Stimulated activated CD4-positive, alpha-beta T cell treated with anti-CD3 and anti-CD28 coated beads, Interleukin-2, amount 100 ng/mL, for 4 hours (primary cell): ENCODE measurements at regions not wholly inside any gene's neighbourhood (a gene's known extent, or its start where the extent isn't known, plus 50 kb on each side); places are given as distances from the start of the nearest gene placed in this dataset.

Experiments used
- DNase-seq: peaks from one replicate; pipeline ENCODE4 v3.0.0-alpha.2; 2020; ENCODE audit warnings: low read depth

DNA sequence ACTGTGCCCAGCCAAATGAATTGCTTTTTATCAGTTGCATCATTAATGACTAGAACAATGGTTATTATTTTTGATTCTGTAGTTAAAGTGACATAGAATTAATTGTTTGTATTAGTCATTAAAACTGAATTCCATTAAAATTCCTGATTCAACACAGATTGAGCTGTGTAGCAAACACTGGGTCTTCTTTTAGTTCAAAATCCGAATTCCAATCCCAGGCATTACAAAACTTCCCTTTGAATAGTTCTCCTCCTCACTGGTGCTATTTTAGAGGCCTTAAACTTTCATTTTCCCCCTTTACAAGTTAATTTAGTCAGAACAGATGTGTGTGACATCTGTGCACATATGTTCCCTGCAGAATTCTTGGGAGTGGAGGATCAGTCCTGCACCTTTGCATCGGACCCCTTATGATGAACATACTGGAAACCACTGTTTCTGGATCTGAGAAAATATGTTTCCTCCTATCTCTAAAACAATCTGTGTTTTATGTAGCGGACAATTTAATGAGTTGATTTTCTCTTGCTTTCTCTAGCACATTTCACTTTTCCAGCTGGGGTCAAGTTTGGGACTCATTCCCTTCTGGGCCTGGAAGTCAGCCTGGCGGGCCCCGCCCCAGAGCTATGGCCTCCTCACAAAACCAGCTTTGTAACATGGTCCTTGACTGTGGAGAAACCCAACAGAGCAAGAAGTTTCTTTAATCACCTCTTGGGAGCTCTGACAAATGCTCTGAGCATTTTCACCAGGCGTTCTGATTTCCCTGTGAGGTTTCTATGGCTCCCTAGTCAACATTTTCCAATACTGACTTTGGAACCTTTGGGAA is 87.9 kb upstream of the MAMDC2 start:
- DNase-seq, result no peak

DNA sequence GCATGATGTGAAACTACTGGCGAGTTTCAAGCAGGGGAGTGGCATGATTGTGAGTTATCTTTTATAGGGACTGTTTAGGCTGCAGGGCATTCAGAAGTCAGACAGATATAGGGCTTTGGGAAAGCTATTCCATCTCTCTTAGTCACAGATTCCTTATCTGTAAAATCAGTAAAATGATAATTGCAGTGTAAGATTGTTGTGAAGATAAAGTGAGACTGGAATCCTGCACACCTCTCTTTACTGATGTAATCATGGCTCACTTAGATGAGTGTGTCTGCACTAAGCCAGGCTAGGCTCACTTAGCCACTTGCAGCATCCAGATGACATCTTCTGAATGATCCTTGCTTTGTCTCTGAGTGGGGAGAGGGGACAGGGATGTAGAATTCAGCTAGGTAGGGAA is 81.8 kb upstream of the MAMDC2 start:
- DNase-seq, result no peak

DNA sequence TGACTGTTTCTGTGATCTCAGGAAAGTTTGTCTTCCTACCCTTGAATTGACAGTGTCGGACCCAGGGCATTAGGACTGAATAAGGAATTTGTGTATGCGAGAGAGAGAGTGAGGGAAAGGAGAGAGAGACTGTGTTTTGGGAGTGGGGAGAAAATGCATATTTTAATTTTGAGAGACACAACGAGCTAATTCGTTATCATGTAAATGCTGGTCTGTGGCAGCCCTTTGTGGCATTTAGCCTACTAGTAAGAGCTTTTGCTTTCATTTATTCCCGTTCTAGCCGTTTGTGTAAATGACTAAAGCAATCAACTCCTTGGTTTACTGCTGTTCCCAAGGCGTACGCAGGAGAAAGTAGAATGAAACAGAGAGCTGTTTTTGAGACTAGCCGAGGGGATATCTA is 79.8 kb upstream of the MAMDC2 start:
- DNase-seq, result no peak

DNA sequence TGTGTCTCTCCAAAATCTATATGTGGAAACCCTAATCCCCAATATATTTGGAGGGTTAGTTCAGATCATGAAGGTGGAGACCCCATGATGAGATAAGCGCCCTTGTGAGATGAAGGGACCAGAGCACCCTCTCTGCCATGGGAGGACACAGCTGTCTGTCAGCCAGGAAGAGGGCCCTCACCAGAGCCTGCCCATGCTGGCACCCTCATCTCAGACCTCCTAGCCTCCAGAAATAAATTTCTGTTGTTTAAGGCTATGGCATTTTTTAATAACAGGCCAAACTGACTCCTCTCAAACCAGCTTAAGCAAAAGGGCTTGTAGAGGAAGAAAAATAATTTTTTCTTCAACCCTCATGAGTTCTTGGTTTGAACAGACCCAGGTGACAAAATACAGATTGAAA is 79.2 kb upstream of the MAMDC2 start:
- no peak for DNase-seq

DNA sequence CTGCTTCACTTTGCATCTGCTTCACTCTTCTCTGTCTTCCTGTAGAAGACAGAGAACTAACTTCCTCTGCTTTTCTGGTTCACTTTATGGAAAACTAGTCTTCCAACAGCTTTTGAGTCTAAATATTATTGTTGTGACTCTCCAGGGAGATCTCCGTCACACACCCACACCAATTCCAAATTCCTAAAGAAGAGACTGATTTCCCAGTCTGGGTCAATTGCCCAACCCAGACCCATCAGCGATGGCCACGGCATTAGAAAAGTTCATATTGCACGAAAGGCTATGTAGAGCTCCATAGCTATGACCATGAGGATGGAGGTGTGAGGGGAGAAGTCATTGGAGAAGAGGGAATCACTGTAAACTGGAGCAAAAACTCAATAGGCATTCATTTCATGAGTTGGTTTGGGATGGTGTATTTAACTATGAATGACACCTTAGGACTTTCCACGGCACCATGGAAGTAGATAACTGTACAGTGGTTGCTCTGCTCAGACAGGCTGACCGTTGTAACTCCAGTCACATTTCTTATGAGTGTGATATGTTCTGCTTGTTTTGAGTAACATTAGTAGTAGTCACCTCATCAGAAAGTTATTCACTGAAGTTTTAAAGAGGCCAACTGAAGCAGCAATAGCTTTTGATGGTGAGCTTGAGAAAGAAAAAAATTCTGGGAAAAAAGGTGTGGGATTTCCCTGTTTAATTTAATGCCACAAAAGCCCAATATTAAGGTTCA is 78.1 kb upstream of the MAMDC2 start:
- DNase-seq, result no peak

DNA sequence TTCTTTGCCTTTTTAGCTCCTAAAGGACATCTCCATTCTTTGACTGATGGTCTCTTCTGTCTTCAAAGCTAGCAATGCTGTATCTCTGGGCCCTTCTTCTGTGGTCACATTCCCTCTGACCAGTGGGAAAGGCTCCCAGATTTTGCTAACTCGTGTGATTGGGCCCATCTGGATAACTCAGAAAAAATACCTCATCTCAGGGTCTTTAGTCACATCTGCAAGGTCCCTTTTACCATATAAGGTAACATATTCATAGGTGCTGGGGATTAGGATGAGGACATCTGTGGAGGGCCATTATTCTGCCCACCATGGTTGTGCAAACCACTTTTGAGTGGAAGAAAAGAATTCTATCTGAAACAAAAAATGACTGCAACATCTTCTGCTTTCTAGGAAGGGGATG is 76.3 kb upstream of the MAMDC2 start:
- DNase-seq, result no peak

DNA sequence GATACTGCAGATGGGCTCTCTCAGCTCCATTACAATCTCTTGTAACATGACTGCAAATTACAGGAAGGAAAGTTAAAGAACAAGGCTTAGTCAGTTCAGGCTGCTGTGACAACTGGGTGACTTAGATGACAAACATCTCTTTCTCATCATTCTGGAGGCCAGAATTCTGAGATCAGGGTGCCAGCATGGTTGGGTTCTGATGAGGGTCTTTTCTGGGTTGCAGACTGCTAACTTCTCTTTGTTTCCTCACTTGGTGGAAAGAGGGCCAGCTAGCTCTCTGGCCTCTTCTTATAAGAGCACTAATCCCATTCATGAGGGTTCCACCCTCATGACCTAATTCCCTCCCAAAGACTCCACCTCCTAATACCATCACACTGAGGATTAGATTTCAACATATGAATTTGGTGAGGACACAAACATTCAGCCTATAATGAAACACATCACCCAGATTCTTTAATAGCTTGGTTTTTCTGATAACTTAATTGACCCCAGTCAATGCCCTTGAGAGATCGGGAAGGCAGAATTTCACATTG is 73.6 kb upstream of the MAMDC2 start:
- DNase-seq, result no peak

DNA sequence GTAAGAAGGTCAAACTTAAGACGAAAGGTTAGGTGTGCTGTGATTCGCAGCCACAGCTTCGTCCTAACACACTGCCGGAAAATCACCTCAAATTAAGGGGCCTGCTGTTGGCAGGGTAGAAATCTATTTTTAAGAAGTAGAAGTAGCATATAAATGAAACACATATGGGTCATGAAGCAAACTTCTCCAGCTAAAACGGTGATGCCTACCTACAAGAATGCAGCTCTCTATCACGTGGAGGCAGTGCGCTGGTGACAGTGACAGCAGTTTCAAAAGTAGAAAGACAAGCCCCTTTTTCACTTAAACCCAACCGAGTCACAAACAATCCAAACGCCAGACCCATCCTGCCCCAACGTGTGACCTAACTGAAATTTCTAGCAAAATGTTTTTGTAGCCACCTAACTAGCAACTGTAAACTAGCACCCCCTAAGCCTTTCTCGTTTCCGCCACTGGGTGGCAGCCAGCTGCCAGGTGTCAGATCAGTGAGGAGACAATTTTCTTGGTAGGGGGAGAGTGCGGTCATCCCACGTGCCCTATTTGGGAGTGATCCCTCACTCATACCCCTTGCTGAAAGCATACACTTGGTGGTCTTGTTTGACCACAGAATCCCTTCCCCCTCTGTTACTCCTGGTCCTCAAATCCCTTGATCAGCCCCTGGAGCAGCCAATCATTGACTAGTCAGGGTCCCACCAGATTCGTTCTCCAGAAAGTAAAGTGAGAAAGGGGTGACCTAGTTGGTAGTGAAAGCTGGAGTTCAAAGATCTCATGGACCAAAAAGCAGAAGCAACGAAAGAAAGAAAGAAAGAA is 71.8 kb upstream of the MAMDC2 start:
- peak; percentile 3 for DNase-seq

DNA sequence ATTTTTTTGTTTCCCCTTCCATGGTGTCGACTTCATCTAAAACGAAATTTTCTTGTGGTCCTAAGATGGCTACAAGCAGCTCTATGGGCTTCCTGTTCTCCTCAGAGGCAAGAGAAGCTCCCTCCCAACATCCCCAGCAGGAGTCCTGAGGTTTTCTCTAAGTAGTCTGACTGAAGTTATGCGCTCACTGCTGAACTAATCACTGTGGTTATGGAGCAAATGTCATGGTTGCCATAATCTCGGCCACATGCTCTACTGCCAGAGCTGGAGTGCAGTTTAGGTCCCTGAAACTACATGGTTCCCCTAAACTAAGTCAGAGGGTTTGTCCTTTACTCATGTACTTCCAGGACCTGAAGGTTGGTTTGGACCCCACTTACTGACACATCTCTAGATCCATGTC is 68.0 kb upstream of the MAMDC2 start:
- no peak for DNase-seq

DNA sequence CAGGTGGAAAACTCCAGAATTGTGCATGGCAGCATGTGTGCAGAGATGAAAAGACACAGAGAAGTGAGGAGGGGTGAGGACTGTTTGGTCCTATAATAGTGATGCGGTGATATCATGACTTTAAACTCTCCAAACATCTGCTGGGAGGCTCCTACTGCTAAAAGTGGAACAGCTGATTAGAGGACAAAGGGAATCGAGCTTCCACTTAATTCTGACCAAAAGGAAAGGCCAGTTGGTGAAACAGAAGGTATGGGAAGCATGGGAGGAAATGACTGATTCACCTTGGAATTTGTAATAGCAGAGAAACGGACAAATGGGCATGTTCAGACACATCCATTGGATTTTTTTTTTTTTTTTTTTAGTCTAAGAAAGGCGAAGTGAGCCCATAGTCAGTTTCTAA is 67.5 kb upstream of the MAMDC2 start:
- no peak for DNase-seq

DNA sequence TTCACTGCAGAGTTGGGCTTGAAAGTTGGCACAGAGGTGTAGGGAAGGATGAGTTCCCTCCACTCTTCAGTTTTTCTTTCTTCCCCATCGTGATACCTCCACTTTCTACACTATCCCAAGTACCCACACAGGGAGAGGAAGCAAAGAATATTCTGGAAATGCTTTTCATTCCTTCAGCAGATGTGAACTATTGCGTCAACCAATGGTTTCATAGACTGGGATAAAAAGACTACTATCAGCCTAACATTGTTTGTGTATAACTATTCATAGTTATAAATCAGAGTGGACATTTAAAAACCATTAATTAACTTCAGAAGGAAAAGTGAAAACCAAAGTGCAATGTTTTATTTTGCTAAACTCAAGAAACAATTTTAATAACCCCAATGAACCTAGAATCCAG is 63.6 kb upstream of the MAMDC2 start:
- no peak for DNase-seq

DNA sequence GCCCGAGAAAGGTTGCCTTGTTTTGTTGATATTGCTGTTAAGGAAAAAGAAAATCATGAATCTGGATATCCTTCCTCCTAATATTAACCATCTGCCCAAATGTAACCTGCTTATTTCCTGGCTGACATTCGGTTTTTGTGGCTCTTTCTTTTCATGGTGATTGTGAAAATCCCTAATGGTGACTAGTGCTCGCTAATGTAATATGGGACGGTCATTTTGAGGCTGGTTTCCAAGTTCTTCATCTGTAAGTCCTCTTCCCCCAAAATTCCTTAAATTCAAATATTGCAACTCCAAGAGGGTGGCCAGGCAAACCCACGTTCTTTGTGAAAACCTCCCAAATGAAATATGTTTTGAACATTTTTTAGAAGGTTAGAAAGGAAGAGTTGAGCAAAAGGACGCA is 63.1 kb upstream of the MAMDC2 start:
- DNase-seq, result no peak

DNA sequence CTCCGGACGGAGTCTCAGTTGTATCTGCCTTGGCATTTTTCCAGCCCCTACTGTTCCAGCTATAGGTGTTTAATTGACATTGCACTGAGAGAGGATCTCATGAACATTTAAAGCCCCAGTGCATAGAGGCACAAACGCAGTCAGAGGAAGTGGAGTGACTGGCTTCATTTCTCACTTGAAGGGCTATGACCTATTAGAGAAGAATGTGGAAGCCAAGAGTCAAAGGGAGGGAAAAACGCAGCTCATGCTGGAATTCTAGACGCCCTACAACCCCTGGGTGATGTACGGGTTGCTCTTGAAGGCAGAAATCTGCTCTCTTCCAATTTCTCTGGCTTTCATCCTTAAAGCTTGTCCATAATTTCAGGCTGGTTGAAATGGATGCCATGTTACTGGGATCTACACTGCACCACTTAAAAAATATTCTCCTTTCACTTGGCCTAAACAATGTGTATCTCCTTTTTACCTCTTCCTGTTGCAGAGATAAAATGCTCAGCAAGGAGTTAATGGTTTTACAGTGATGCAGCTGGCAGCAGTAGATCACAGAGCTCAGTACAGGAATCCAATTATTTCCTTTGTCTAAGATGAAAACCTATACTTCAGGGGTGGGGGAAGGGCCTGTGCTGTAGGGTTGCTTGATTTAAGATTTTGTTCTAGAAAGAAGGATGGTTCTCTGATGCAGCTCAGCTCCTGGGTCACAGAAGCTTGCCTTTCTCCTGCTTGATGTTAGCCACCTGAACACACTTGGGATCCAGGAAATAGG is 61.8 kb upstream of the MAMDC2 start:
- no peak for DNase-seq

DNA sequence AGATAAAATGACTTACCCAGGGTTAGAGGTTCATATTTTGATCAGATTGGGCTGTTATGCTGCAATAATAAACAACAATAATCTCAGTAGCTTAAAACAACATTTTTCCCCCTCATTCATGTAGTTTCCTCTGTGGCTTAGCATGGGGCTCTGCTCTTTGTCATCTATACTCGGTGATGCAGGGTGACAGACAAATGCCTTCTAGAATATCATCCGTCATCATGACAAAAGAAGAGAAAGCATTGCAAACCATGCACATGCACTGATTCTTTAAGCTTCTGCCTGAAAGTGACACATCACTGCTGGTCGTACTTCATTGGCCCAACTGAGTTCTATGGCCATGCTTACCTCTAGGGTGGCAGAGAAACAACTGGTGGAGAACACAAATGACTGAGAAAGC is 58.8 kb upstream of the MAMDC2 start:
- DNase-seq, result no peak

DNA sequence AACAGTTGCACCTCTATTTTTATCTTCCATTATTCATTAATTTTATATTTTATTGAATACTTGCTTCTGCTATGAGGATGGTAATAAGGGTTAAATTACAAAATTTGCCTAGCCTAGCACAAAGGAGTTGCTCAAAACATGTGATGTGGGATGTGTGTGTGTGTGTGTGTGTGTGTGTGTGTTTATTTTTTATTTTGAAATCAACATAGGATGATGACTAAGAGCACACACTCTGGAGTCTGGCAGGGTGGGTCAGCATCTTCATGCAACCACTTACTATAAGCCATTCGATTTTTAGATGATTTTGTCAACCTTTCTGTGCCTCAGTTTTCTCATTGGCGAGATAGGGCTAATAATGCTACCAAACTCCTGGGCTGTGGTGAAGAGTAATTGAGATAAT is 57.7 kb upstream of the MAMDC2 start:
- DNase-seq, result no peak

DNA sequence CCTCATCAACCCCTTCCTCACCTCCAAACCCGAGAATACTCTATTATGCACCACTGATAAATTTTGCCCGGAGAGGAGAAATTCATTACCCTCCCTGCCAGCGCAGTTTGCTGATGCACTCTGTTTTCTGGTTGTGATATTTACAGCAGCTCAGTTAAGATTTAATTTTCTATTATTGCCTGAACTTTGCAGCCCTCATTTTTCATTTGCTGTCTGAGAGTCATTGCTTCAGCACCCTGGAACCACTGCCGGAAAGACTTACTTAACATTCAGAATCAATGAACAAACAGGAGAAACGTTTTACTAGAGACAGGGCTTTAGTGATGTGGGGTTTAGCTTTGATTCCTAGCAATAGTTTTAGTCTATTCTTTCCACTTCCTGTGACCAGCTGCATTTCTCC is 56.7 kb upstream of the MAMDC2 start:
- DNase-seq, result no peak

DNA sequence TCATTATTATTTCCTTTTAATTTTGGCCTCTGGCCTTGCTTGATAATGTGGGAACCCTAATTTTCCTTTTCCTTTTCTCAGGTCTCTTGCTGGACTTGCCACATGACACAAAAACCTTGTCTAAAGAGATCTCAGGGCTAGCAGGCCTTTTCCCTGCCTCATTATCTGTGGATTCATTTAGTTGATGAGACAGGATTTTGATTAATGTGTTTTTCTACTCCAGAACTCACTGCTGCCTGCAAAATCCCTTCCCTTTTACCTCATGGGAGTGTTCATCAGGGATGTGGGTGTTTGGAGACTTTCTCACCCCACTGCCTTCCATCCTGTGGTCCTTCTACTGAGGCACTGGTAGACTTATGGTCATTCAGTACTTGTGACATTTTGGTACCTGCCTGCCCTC is 56.2 kb upstream of the MAMDC2 start:
- DNase-seq, result no peak

DNA sequence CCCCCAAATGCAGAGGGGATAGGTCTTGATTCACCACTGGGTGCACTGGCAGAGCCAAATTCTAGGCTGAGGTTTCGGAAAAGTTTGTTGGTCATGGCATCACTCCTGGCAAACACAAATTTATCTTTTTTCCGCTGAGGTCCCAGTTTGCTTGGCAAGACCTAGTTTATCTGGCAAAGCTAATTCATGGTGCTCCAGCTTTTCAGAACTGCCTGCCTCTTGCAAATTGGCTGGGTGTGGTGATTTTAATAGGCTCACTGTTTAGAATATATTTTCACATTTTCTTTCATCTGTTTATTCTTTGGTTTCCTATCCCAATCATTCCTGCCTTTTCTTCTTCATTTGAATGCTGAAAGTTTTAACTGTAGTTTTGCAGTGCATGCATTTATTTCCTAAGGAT is 50.5 kb upstream of the MAMDC2 start:
- DNase-seq, result no peak
